KMS-11 (cell line): ENCODE measurements at regions not wholly inside any gene's neighbourhood (a gene's known extent, or its start where the extent isn't known, plus 50 kb on each side); places are given as distances from the start of the nearest gene placed in this dataset.

Experiments
- H2AFZ ChIP-seq: fragments of 200-600 bp; sonication (generic); 2 replicates; pipeline ENCODE4 v1.6.1; 2016; ENCODE audit warnings: antibody characterized with exemption, mixed run types, low read depth
- H3K27ac ChIP-seq: fragments of 200-600 bp; sonication (generic); 2 replicates; pipeline ENCODE4 v1.6.1; 2016; ENCODE audit warnings: mild to moderate bottlenecking, mixed run types
- H3K27me3 ChIP-seq: fragments of 200-600 bp; sonication (generic); 2 replicates; pipeline ENCODE4 v1.6.1; 2017; ENCODE audit warnings: mild to moderate bottlenecking, low read depth, mixed run types, moderate library complexity; ENCODE audit not compliant: insufficient read depth
- H3K36me3 ChIP-seq: fragments of 200-600 bp; sonication (generic); 2 replicates; pipeline ENCODE4 v1.6.1; 2017; ENCODE audit warnings: mild to moderate bottlenecking, mixed run types; ENCODE audit not compliant: insufficient read depth
- H3K4me1 ChIP-seq: fragments of 200-600 bp; sonication (generic); 2 replicates; pipeline ENCODE4 v1.6.1; 2016; ENCODE audit warnings: mild to moderate bottlenecking, low read depth, mixed run types; ENCODE audit not compliant: poor library complexity, severe bottlenecking
- H3K4me2 ChIP-seq: fragments of 200-600 bp; sonication (generic); 2 replicates; pipeline ENCODE4 v1.7.0; 2016; ENCODE audit warnings: mild to moderate bottlenecking, mixed run types
- H3K4me3 ChIP-seq: fragments of 200-600 bp; sonication (generic); IDR thresholded peaks from 2 replicates; pipeline ENCODE4 v1.6.1; 2017; ENCODE audit warnings: low read depth, low read length, mixed read lengths; ENCODE audit not compliant: insufficient read depth
- H3K79me2 ChIP-seq: fragments of 200-600 bp; sonication (generic); 2 replicates; pipeline ENCODE4 v1.6.1; 2016; ENCODE audit warnings: low read depth, mixed run types; ENCODE audit not compliant: insufficient read depth
- H3K9ac ChIP-seq: fragments of 200-600 bp; sonication (generic); 2 replicates; pipeline ENCODE4 v1.6.1; 2016; ENCODE audit warnings: mild to moderate bottlenecking, mixed run types
- H4K20me1 ChIP-seq: fragments of 200-600 bp; sonication (generic); 2 replicates; pipeline ENCODE4 v1.6.1; 2016; ENCODE audit warnings: mild to moderate bottlenecking, mixed run types; ENCODE audit not compliant: insufficient read depth
- TF ChIP-seq, protein P1 (sequence below): fragments of 200-600 bp; sonication (generic); conservative IDR thresholded peaks from 2 replicates; pipeline ENCODE4 v1.6.1; 2017; ENCODE audit warnings: low read depth, mild to moderate bottlenecking, antibody characterized with exemption, low read length, moderate library complexity, mixed read lengths

DNA sequence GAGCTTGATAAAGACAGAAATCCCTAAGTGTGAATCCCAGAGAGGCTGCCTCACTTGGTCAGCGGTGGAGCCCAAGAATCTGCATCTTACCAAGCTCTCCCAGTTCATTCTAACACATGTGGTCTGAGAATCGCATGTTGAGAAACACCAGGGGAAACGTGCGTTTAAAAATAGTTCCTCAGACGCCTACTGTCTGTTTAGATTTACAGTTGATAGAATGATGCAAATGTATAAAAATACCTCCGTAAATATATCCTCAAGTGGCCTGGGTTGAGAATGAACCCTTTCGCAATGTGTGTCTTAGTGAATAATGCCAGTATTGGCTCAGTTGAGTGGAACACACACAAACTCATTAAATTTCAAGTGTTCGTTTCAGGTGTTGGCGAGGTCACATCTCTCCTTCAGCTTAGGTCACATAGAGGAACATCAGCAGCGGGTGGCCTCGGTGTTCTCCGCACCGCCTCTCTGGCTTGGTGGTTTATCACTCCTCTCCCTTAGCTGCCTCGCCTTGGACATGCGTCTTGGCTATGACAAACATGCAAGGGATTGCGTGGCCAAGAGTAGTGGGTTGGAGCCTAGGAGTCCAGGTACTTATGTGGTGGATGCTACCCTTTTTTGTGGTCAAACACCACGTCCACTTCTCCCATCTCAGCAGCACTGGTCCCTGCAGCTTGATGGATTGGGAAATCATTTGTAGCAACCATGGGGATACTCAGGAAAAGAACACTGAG lies 117.6 kb upstream of the SPATA13 start:
- TF ChIP-seq, protein P1, sequence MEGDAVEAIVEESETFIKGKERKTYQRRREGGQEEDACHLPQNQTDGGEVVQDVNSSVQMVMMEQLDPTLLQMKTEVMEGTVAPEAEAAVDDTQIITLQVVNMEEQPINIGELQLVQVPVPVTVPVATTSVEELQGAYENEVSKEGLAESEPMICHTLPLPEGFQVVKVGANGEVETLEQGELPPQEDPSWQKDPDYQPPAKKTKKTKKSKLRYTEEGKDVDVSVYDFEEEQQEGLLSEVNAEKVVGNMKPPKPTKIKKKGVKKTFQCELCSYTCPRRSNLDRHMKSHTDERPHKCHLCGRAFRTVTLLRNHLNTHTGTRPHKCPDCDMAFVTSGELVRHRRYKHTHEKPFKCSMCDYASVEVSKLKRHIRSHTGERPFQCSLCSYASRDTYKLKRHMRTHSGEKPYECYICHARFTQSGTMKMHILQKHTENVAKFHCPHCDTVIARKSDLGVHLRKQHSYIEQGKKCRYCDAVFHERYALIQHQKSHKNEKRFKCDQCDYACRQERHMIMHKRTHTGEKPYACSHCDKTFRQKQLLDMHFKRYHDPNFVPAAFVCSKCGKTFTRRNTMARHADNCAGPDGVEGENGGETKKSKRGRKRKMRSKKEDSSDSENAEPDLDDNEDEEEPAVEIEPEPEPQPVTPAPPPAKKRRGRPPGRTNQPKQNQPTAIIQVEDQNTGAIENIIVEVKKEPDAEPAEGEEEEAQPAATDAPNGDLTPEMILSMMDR: no peak
- H4K20me1 ChIP-seq: no peaks in the 10 kb centered on the region
- no peak overlapping the region for H3K27ac ChIP-seq
- no peaks in the 10 kb centered on the region for H3K4me1 ChIP-seq
- H2AFZ ChIP-seq: no peak overlapping the region
- H3K4me2 ChIP-seq: no peak overlapping the region
- no peaks in the 10 kb centered on the region for H3K79me2 ChIP-seq
- H3K4me3 ChIP-seq: no peak overlapping the region
- no peaks in the 10 kb centered on the region for H3K27me3 ChIP-seq
- H3K9ac ChIP-seq: no peak overlapping the region
- no peaks in the 10 kb centered on the region for H3K36me3 ChIP-seq

DNA sequence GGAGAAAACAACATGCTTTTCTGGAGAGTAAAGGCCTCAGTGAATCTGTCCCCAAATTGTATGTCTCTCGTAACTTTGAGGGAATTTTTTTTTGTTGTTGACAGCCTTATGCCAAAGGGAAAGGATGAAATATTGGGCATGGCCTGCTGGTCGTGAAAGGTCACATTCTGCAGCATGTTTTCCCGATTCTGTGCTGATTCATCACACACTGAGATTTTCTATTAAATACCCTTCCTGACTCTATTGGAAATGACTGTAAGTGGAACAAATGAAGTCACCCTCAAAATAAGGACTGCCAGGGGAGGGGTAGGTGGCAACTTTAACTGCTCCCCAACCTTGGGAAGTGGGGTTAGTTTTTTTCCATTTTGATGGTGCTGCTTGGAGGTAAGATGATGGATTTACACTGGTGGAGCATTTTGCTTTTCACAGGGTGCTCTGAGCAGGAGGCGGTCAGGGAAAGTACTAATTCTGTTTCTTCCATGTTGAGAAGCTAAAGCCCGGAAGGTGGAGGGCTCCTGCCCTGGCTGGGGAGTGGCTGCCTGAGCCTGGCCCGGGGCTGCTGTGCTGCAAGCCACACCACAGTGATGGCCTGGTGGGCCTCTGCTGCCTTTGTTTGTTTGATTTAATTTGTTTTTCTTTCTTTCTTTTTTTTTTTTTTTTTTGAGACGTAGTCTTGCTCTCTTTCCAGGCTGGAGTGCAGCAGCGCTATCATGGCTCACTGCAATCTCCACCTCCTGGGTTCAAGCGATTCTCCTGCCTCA lies 116.8 kb upstream of the SPATA13 start:
- Histone ChIP-seq H3K36me3 (no peaks in the 10 kb centered on the region), H2AFZ (no peak overlapping the region), H3K9ac (no peak overlapping the region), H3K27me3 (no peaks in the 10 kb centered on the region), H3K27ac (no peak overlapping the region), H3K4me3 (no peak overlapping the region), H4K20me1 (no peaks in the 10 kb centered on the region), H3K79me2 (no peaks in the 10 kb centered on the region), H3K4me1 (no peaks in the 10 kb centered on the region), H3K4me2 (no peak overlapping the region)
- TF ChIP-seq, protein P1: no peak

DNA sequence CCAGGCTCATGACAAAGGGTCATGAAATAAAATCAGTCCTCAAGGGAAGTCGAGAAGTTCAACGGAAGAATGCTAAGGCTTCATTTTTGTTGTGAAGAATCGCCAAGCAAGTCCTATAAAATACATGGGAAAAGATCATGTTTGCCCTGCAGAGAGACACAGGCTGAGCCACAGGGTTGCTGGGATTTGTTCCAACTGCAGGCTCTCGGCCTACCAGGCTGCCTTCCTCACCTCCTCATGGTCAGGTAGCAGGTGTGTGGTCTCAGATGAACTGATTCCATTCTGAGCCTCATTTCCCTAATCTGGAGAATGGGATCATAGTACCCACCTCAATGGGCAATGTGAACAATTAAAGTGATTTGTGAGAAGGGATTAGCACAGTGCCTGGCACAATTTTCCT lies 114.9 kb upstream of the SPATA13 start:
- Histone ChIP-seq H3K79me2 (no peaks in the 10 kb centered on the region), H3K4me3 (no peak overlapping the region), H3K27me3 (no peaks in the 10 kb centered on the region), H2AFZ (no peak overlapping the region), H3K9ac (no peak overlapping the region), H3K36me3 (no peaks in the 10 kb centered on the region), H3K27ac (no peak overlapping the region), H3K4me2 (no peak overlapping the region), H3K4me1 (no peaks in the 10 kb centered on the region), H4K20me1 (no peaks in the 10 kb centered on the region)
- TF ChIP-seq, protein P1: no peak

DNA sequence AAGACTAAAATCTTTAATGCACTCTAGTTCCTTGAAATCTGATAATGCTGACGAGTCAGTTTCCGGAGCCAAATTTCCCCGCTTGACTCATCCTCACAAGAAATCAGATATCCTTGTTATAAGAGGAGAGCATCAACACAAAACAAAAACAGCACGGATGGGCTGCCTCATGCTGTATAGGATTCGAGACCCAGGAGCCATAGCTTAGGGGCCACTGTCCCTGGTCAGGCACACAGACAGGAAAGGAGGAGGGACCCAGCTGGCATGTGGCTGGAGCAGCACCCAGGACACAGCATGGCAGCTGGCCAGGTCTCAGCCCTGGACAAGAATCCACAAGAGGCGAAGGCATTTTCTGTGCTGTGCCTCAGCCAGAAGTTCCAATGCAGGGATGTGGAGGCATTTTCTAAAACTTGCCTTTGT lies 110.2 kb upstream of the SPATA13 start:
- no peaks in the 10 kb centered on the region for H3K27me3 ChIP-seq
- H3K27ac ChIP-seq: no peak overlapping the region
- peaks cover 8% of the 10 kb centered on the region for H3K4me1 ChIP-seq
- no peaks in the 10 kb centered on the region for H4K20me1 ChIP-seq
- H3K36me3 ChIP-seq: no peaks in the 10 kb centered on the region
- H3K4me3 ChIP-seq: no peak overlapping the region
- no peaks in the 10 kb centered on the region for H3K79me2 ChIP-seq
- no peak overlapping the region for H2AFZ ChIP-seq
- TF ChIP-seq, protein P1: no peak
- H3K9ac ChIP-seq: no peak overlapping the region
- no peak overlapping the region for H3K4me2 ChIP-seq
